Panc1 (cell line): ENCODE measurements at regions not wholly inside any gene's neighbourhood (a gene's known extent, or its start where the extent isn't known, plus 50 kb on each side); places are given as distances from the start of the nearest gene placed in this dataset.

Experiments used
- ATAC-seq: fragments of 200-7000 bp; cut with Tn5 transposase; 2 replicates; pipeline ENCODE4 v1.9.1; 2020; ENCODE audit warnings: mild to moderate bottlenecking, moderate library complexity
- BruUV-seq: library from RNA; stranded (reverse); fragments of 400-500 nt; replicated peaks from 2 replicates; lab custom pipeline; 2021; lab: Mats Ljungman, UMichigan
- CTCF ChIA-PET: fragments of 300-600 bp; sonication (Branson Sonifier 250); formaldehyde crosslinking; loops from one replicate; lab custom pipeline; 2022; ENCODE audit warnings: antibody characterized with exemption; lab: Charles Lee
- POLR2A ChIA-PET: fragments of 300-600 bp; sonication (Branson Sonifier 250); formaldehyde crosslinking; loops from one replicate; lab custom pipeline; 2022; ENCODE audit warnings: antibody characterized with exemption; lab: Charles Lee
- DNase-seq: peaks from one replicate; pipeline ENCODE4 v3.0.0-alpha.2; 2010; ENCODE audit warnings: low read depth, low spot score
- H3K27ac ChIP-seq: 2 replicates; pipeline ENCODE4 v1.5.1; 2011; ENCODE audit warnings: mild to moderate bottlenecking, low read length, inconsistent platforms
- H3K27me3 ChIP-seq: fragments of 200-500 bp; sonication (Bioruptor generic); 2 replicates; pipeline ENCODE4 v1.6.0; 2014; ENCODE audit warnings: low read length, inconsistent platforms; ENCODE audit not compliant: control insufficient read depth, insufficient read depth
- H3K36me3 ChIP-seq: fragments of 200-500 bp; sonication (Bioruptor generic); 2 replicates; pipeline ENCODE4 v1.5.1; 2014; ENCODE audit warnings: inconsistent platforms, mild to moderate bottlenecking, low read length, moderate library complexity; ENCODE audit not compliant: control insufficient read depth, insufficient read depth
- H3K4me1 ChIP-seq: 2 replicates; pipeline ENCODE4 v1.5.1; 2011; ENCODE audit warnings: inconsistent platforms, mild to moderate bottlenecking, low read length, moderate library complexity; ENCODE audit not compliant: control insufficient read depth, insufficient read depth
- H3K4me3 ChIP-seq, 2 experiments: 2 replicates each; pipeline ENCODE4 v1.5.1; 2011 to 2012; ENCODE audit warnings: low read depth in 2 of 2, low read length in 2 of 2, mild to moderate bottlenecking in 2 of 2, inconsistent platforms in 1 of 2, moderate library complexity in 1 of 2
- H3K9me3 ChIP-seq: fragments of 200-500 bp; sonication (Bioruptor generic); 2 replicates; pipeline ENCODE4 v1.5.1; 2014; ENCODE audit warnings: low read depth, mild to moderate bottlenecking, inconsistent platforms, low read length, moderate library complexity; ENCODE audit not compliant: control insufficient read depth, insufficient read depth
- POLR2AphosphoS5 ChIP-seq: IDR thresholded peaks from 2 replicates; pipeline ENCODE4 v1.6.1; 2012; ENCODE audit warnings: mild to moderate bottlenecking, low read depth, low read length, moderate library complexity
- SIN3A ChIP-seq: IDR thresholded peaks from 2 replicates; pipeline ENCODE4 v1.6.1; 2012; ENCODE audit warnings: low read depth, mild to moderate bottlenecking, low read length, moderate library complexity, borderline replicate concordance; ENCODE audit not compliant: insufficient read depth
- TCF7L2 ChIP-seq: IDR thresholded peaks from 2 replicates; pipeline ENCODE4 v1.6.1; 2011; ENCODE audit warnings: mild to moderate bottlenecking, low read depth, low read length, inconsistent platforms
- in situ Hi-C: cut with HindIII; loops from 2 replicates; pipeline ENCODE4 v1.10.0; 2016; ENCODE audit warnings: low sequenced_read_pairs, low pct_unique_long_range_greater_than_20kb
- intact Hi-C: fragments of 100-400 bp; cut with micrococcal nuclease; formaldehyde crosslinking; loops from one replicate; pipeline ENCODE4 v1.10.0; 2022; ENCODE audit not compliant: unreplicated experiment
- TF ChIP-seq, protein P1 (sequence below), 2 experiments: IDR thresholded peaks; 2 replicates each; pipeline ENCODE4 v1.6.1; 2011 to 2012; ENCODE audit warnings: low read depth in 2 of 2, control low read depth in 1 of 2, low read length in 1 of 2, mild to moderate bottlenecking in 1 of 2, moderate library complexity in 1 of 2; ENCODE audit not compliant: insufficient read depth in 1 of 2
- TF ChIP-seq, protein P2 (sequence below): fragments of 450-650 bp; IDR thresholded peaks from 2 replicates; pipeline ENCODE4 v1.5.1; 2017; ENCODE audit warnings: mild to moderate bottlenecking

DNA sequence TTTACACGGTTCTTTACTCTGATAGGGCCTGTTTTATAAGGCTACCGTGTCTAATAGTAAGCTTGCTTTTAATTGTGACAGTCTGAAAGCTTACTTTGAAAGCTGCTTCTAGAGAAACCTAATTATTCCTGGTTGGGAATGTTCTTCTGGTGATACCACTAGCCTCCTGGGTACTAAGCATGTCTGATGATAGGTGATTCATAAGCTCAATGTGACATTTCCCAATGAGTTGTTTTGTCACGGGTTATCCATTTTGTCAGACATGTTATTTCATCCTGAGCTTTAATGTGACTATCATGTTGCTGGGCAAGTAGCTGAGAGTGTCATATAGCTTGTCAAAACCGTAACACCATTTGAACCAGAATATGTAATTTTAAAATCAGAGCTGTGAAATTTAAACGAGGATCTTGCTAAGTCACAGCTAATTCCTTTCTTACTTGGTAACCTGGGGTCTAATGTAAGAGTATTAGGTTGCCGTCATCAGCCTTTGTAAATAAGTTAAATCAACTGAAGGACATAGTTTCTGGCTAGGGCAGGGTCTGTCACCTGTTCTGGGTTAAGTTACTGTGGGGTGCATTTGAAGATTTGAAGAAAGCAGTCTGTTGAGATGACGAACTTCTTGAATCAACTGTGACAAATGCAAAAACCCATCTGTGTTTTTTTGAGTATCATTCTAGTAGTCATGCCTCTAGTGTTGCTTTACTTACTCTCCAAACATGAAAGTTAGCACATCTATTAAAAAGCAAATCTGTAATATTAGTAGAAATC lies 529.2 kb downstream of the USP25 start:
- Histone ChIP-seq H3K4me1 (no peaks in the 10 kb centered on the region), H3K27ac (no peak overlapping the region), H3K27me3 (no peaks in the 10 kb centered on the region), H3K4me3 (no peak overlapping the region), H3K9me3 (no peaks in the 10 kb centered on the region), H3K36me3 (no peaks in the 10 kb centered on the region)
- in situ Hi-C loops = no loop called here
- BruUV-seq = no TSS peak
- ChIA-PET POLR2A (no interaction called here), CTCF (no interaction called here)
- TF ChIP-seq POLR2AphosphoS5 (no peak), TCF7L2 (no peak), SIN3A (no peak)
- TF ChIP-seq, protein P1, sequence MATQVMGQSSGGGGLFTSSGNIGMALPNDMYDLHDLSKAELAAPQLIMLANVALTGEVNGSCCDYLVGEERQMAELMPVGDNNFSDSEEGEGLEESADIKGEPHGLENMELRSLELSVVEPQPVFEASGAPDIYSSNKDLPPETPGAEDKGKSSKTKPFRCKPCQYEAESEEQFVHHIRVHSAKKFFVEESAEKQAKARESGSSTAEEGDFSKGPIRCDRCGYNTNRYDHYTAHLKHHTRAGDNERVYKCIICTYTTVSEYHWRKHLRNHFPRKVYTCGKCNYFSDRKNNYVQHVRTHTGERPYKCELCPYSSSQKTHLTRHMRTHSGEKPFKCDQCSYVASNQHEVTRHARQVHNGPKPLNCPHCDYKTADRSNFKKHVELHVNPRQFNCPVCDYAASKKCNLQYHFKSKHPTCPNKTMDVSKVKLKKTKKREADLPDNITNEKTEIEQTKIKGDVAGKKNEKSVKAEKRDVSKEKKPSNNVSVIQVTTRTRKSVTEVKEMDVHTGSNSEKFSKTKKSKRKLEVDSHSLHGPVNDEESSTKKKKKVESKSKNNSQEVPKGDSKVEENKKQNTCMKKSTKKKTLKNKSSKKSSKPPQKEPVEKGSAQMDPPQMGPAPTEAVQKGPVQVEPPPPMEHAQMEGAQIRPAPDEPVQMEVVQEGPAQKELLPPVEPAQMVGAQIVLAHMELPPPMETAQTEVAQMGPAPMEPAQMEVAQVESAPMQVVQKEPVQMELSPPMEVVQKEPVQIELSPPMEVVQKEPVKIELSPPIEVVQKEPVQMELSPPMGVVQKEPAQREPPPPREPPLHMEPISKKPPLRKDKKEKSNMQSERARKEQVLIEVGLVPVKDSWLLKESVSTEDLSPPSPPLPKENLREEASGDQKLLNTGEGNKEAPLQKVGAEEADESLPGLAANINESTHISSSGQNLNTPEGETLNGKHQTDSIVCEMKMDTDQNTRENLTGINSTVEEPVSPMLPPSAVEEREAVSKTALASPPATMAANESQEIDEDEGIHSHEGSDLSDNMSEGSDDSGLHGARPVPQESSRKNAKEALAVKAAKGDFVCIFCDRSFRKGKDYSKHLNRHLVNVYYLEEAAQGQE (IDR thresholded peaks at IDR 0.05; ENCODE audit: insufficient read depth in 1 of 2, low read depth in 2 of 2, low read length in 1 of 2) = no peak
- TF ChIP-seq, protein P2, sequence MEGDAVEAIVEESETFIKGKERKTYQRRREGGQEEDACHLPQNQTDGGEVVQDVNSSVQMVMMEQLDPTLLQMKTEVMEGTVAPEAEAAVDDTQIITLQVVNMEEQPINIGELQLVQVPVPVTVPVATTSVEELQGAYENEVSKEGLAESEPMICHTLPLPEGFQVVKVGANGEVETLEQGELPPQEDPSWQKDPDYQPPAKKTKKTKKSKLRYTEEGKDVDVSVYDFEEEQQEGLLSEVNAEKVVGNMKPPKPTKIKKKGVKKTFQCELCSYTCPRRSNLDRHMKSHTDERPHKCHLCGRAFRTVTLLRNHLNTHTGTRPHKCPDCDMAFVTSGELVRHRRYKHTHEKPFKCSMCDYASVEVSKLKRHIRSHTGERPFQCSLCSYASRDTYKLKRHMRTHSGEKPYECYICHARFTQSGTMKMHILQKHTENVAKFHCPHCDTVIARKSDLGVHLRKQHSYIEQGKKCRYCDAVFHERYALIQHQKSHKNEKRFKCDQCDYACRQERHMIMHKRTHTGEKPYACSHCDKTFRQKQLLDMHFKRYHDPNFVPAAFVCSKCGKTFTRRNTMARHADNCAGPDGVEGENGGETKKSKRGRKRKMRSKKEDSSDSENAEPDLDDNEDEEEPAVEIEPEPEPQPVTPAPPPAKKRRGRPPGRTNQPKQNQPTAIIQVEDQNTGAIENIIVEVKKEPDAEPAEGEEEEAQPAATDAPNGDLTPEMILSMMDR = no peak
- intact Hi-C loops = no loop called here
- ATAC-seq = no peak
- no peak for DNase-seq

DNA sequence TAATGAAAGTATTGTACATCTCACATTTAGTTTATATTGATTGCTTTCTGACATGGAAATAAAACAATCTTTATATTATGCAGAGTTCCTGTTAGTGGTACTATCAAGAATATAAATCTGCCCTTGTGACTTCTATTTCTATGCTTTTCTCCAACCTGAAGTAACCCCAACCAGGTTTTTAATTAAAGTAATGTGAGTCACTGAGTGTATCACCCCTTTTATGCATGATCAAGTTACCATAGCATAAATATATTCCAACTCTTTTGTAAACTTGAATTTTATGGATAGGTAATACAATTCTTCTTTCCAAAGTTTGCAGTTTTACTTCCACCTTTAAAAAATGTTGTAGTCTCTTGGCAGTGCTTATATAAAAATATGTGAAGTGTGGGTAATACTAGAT lies 532.3 kb downstream of the USP25 start:
- in situ Hi-C loops = no loop called here
- Histone ChIP-seq H3K4me1 (no peaks in the 10 kb centered on the region), H3K9me3 (no peaks in the 10 kb centered on the region), H3K36me3 (no peaks in the 10 kb centered on the region), H3K4me3 (no peak overlapping the region), H3K27me3 (no peaks in the 10 kb centered on the region), H3K27ac (no peak overlapping the region)
- ChIA-PET POLR2A (no interaction called here), CTCF (no interaction called here)
- intact Hi-C loops = no loop called here
- no TSS peak for BruUV-seq
- no peak for TF ChIP-seq TCF7L2
- no peak for ATAC-seq
- no peak for DNase-seq

DNA sequence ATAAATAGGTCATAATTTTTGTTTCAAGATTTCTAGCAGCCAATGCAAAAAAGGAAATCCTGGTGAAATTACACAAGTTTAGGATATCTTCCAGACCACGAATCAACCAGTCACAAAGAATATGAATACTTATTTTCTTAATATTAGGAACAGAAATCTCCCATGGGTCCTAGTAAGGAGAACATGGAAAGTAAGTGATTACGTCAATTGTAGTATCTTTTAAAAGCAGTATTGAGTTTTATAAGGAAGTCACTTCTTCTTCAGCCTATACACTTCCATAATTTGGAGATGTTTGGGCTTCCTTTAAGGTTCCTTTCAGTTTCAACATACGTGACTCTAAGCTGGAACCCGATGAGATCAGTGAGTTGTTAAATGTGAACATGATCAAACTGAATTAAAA lies 534.5 kb downstream of the USP25 start:
- no peaks in the 10 kb centered on the region for H3K36me3 ChIP-seq
- ChIA-PET POLR2A (no interaction called here), CTCF (no interaction called here)
- no peak for DNase-seq
- H3K27ac ChIP-seq = no peak overlapping the region
- in situ Hi-C loops (no loop called here), intact Hi-C loops (no loop called here)
- no peaks in the 10 kb centered on the region for H3K9me3 ChIP-seq
- no peaks in the 10 kb centered on the region for H3K27me3 ChIP-seq
- no peak overlapping the region for H3K4me3 ChIP-seq
- TF ChIP-seq, protein P1 (IDR thresholded peaks at IDR 0.05; ENCODE audit: insufficient read depth in 1 of 2, low read depth in 2 of 2, low read length in 1 of 2) = no peak
- TF ChIP-seq POLR2AphosphoS5 (no peak), TCF7L2 (no peak), SIN3A (no peak)
- TF ChIP-seq, protein P2 = no peak
- H3K4me1 ChIP-seq = no peaks in the 10 kb centered on the region
- BruUV-seq = no TSS peak
- ATAC-seq = no peak
